Urinary bladder (tissue), 3 donors: ENCODE measurements at regions not wholly inside any gene's neighbourhood (a gene's known extent, or its start where the extent isn't known, plus 50 kb on each side); places are given as distances from the start of the nearest gene placed in this dataset.
"Not testable (repeated sequence)": the region's sequence is repeated elsewhere in the genome, so short reads cannot be mapped to it uniquely, and the experiment has no call there.

ENCODE experiments used
- DNase-seq: peaks from one replicate; pipeline ENCODE4 v3.0.0-alpha.2; 2015; ENCODE audit errors: extremely low spot score
- H3K27ac ChIP-seq: one replicate; pipeline ENCODE4 v1.5.1; 2013; ENCODE audit warnings: low read depth, mild to moderate bottlenecking, moderate library complexity
- H3K36me3 ChIP-seq: one replicate; pipeline ENCODE4 v1.6.1; 2013; ENCODE audit warnings: mild to moderate bottlenecking, moderate library complexity; ENCODE audit not compliant: insufficient read depth
- H3K4me1 ChIP-seq: one replicate; pipeline ENCODE4 v1.6.1; 2013; ENCODE audit warnings: mild to moderate bottlenecking, moderate library complexity; ENCODE audit not compliant: insufficient read depth
- H3K4me3 ChIP-seq: one replicate; pipeline ENCODE4 v1.5.1; 2013; ENCODE audit warnings: low read depth, low read length
- WGBS: extraction: QIAGEN DNeasy Blood & Tissue Kit; methylation state at CpG from one replicate; pipeline ENCODE4 v1.1.7; 2013; 5-methylcytosine and 5-hydroxymethylcytosine counted together
- donor health status: healthy with polysubstance abuse.
- donor health status: healthy.

GRCh38 chrX:139003856-139004527 is 292.5 kb upstream of the FGF13 start:
- not testable (repeated sequence) for H3K36me3 ChIP-seq, H3K27ac ChIP-seq, H3K4me3 ChIP-seq, H3K4me1 ChIP-seq, DNase-seq
- 95% methylated on average over 24 of the region's 34 CpGs for WGBS

- no peak overlapping the region for H3K4me3 ChIP-seq
- no peak for DNase-seq
- H3K4me1 ChIP-seq = no peaks in the 10 kb centered on the region
- no peak overlapping the region for H3K27ac ChIP-seq
- no peaks in the 10 kb centered on the region for H3K36me3 ChIP-seq
- 91% methylated on average over 3 of the region's 3 CpGs for whole genome bisulfite sequencing
Observed at GRCh38 chrX:139002319-139002718, 290.8 kb upstream of the FGF13 start.

GRCh38 chrX:138996268-138996667 is 284.8 kb upstream of the FGF13 start:
- Histone ChIP-seq H3K4me1 (no peaks in the 10 kb centered on the region), H3K27ac (no peak overlapping the region), H3K4me3 (no peak overlapping the region), H3K36me3 (no peaks in the 10 kb centered on the region)
- DNase-seq = no peak
- WGBS = 84% methylated on average over 11 of the region's 11 CpGs

- 83% methylated on average over 2 of the region's 2 CpGs for WGBS
Observed at GRCh38 chrX:138995458-138995857, 283.9 kb upstream of the FGF13 start.

GRCh38 chrX:138990425-138990824 is 278.9 kb upstream of the FGF13 start:
- not testable (repeated sequence) for H3K36me3 ChIP-seq, H3K4me3 ChIP-seq, H3K27ac ChIP-seq, DNase-seq, H3K4me1 ChIP-seq
- 89% methylated on average over 8 of the region's 8 CpGs for WGBS

More at GRCh38 chrX:138995458-138995857, 283.9 kb upstream of the FGF13 start:
- H3K4me1 ChIP-seq = no peaks in the 10 kb centered on the region
- no peak overlapping the region for H3K4me3 ChIP-seq
- H3K27ac ChIP-seq = no peak overlapping the region
- no peak for DNase-seq
- no peaks in the 10 kb centered on the region for H3K36me3 ChIP-seq

GRCh38 chrX:138986866-138987265 is 275.3 kb upstream of the FGF13 start:
- Histone ChIP-seq H3K4me1 (no peaks in the 10 kb centered on the region), H3K4me3 (no peak overlapping the region), H3K27ac (no peak overlapping the region), H3K36me3 (no peaks in the 10 kb centered on the region)
- WGBS = 100% methylated on average over 1 of the region's 1 CpG
- DNase-seq = no peak

GRCh38 chrX:138986235-138986634 is 274.7 kb upstream of the FGF13 start:
- 73% methylated on average over 3 of the region's 3 CpGs for WGBS
- no peaks in the 10 kb centered on the region for H3K4me1 ChIP-seq
- no peak for DNase-seq

GRCh38 chrX:138982365-138982764 is 270.8 kb upstream of the FGF13 start:
- Histone ChIP-seq H3K4me1 (no peaks in the 10 kb centered on the region), H3K27ac (no peak overlapping the region), H3K4me3 (no peak overlapping the region), H3K36me3 (no peaks in the 10 kb centered on the region)
- 73% methylated on average over 4 of the region's 4 CpGs for WGBS
- DNase-seq = no peak

More at GRCh38 chrX:138986235-138986634, 274.7 kb upstream of the FGF13 start:
- Histone ChIP-seq H3K4me3 (no peak overlapping the region), H3K36me3 (no peaks in the 10 kb centered on the region), H3K27ac (no peak overlapping the region)

- 67% methylated on average over 4 of the region's 4 CpGs for WGBS
- H3K27ac ChIP-seq = no peak overlapping the region
- H3K36me3 ChIP-seq = no peaks in the 10 kb centered on the region
- no peak for DNase-seq
- H3K4me1 ChIP-seq = no peaks in the 10 kb centered on the region
- no peak overlapping the region for H3K4me3 ChIP-seq
Observed at GRCh38 chrX:138964501-138964900, 253.0 kb upstream of the FGF13 start.

GRCh38 chrX:138962419-138962818 is 250.9 kb upstream of the FGF13 start:
- not testable (repeated sequence) for H3K4me3 ChIP-seq, H3K4me1 ChIP-seq, H3K27ac ChIP-seq, H3K36me3 ChIP-seq, DNase-seq
- 90% methylated on average over 3 of the region's 3 CpGs for WGBS

GRCh38 chrX:138954976-138955375 is 243.5 kb upstream of the FGF13 start:
- 50% methylated on average over 5 of the region's 5 CpGs for WGBS
- Histone ChIP-seq H3K27ac (no peak overlapping the region), H3K36me3 (no peaks in the 10 kb centered on the region), H3K4me3 (no peak overlapping the region), H3K4me1 (no peaks in the 10 kb centered on the region)
- DNase-seq = no peak

GRCh38 chrX:138946926-138947325 is 235.4 kb upstream of the FGF13 start:
- WGBS = 53% methylated on average over 3 of the region's 3 CpGs
- no peaks in the 10 kb centered on the region for H3K4me1 ChIP-seq
- H3K27ac ChIP-seq = no peak overlapping the region
- no peak for DNase-seq
- peaks cover 2% of the 10 kb centered on the region for H3K36me3 ChIP-seq
- H3K4me3 ChIP-seq = no peak overlapping the region

GRCh38 chrX:138945219-138945618 is 233.7 kb upstream of the FGF13 start:
- 79% methylated on average over 6 of the region's 6 CpGs for WGBS

GRCh38 chrX:138939038-138939437 is 227.5 kb upstream of the FGF13 start:
- no peak overlapping the region for H3K27ac ChIP-seq
- DNase-seq = no peak
- no peak overlapping the region for H3K4me3 ChIP-seq
- peaks cover 2% of the 10 kb centered on the region for H3K36me3 ChIP-seq
- no peaks in the 10 kb centered on the region for H3K4me1 ChIP-seq

More at GRCh38 chrX:138945219-138945618, 233.7 kb upstream of the FGF13 start:
- Histone ChIP-seq H3K27ac (no peak overlapping the region), H3K4me3 (no peak overlapping the region), H3K36me3 (peaks cover 2% of the 10 kb centered on the region), H3K4me1 (no peaks in the 10 kb centered on the region)
- DNase-seq = no peak

- H3K36me3 ChIP-seq = no peaks in the 10 kb centered on the region
- H3K4me1 ChIP-seq = no peaks in the 10 kb centered on the region
- H3K4me3 ChIP-seq = no peak overlapping the region
- H3K27ac ChIP-seq = no peak overlapping the region
- 68% methylated on average over 1 of the region's 1 CpG for WGBS
- DNase-seq = no peak
Observed at GRCh38 chrX:138938003-138938402, 226.5 kb upstream of the FGF13 start.
